ENCODE measurements at regions not wholly inside any gene's neighbourhood (a gene's known extent, or its start where the extent isn't known, plus 50 kb on each side); places are given as distances from the start of the nearest gene placed in this dataset.
"Not testable (repeated sequence)": the region's sequence is repeated elsewhere in the genome, so short reads cannot be mapped to it uniquely, and the experiment has no call there.

DNA sequence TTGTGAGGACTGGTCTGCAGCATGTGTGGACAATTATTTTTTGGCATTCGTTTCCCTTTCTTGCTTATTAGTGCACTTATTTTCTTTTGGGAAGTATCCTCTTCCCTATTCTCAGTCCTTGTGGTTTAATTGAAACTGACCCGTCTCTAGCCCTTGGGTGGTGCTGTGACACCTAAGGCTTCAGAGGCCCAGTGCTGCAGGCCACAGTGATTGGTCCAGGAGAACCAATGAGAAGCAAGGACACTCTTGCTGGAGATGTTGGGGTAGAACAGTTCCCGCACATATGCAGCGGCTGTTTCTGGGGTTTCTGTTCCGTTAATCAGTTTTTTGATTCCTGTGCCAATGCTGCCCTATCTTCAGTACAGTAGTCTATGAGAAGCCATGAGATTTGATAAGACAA, 195.3 kb downstream of the IL20RB start:
- TF ChIP-seq, protein P1, sequence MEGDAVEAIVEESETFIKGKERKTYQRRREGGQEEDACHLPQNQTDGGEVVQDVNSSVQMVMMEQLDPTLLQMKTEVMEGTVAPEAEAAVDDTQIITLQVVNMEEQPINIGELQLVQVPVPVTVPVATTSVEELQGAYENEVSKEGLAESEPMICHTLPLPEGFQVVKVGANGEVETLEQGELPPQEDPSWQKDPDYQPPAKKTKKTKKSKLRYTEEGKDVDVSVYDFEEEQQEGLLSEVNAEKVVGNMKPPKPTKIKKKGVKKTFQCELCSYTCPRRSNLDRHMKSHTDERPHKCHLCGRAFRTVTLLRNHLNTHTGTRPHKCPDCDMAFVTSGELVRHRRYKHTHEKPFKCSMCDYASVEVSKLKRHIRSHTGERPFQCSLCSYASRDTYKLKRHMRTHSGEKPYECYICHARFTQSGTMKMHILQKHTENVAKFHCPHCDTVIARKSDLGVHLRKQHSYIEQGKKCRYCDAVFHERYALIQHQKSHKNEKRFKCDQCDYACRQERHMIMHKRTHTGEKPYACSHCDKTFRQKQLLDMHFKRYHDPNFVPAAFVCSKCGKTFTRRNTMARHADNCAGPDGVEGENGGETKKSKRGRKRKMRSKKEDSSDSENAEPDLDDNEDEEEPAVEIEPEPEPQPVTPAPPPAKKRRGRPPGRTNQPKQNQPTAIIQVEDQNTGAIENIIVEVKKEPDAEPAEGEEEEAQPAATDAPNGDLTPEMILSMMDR (CRISPR knock-in tag; IDR thresholded peaks at IDR 0.05): not testable (repeated sequence)
- TF ChIP-seq CHD4 (IDR thresholded peaks at IDR 0.05; ENCODE audit: borderline replicate concordance, low read length); GABPA (IDR thresholded peaks at IDR 0.05; ENCODE audit: low read depth, low read length); GABPA (CRISPR knock-in tag; IDR thresholded peaks at IDR 0.05; ENCODE audit: low read depth); ZSCAN30 (CRISPR knock-in tag; IDR thresholded peaks at IDR 0.05); IRF2 (CRISPR knock-in tag; IDR thresholded peaks at IDR 0.05); ZFX (CRISPR knock-in tag; IDR thresholded peaks at IDR 0.05; ENCODE audit: low read depth): not testable (repeated sequence)

Data from HepG2 (cell line).